Vagina (tissue), 2 donors: ENCODE measurements at regions not wholly inside any gene's neighbourhood (a gene's known extent, or its start where the extent isn't known, plus 50 kb on each side); places are given as distances from the start of the nearest gene placed in this dataset.

Experiments used
- POLR2AphosphoS5 ChIP-seq, 2 donors: sonication (generic); formaldehyde crosslinking; IDR thresholded peaks; one replicate each; pipeline ENCODE4 v1.9.0; 2017; ENCODE audit warnings: antibody characterized with exemption in 2 of 2, mild to moderate bottlenecking in 2 of 2, low read depth in 1 of 2; ENCODE audit not compliant: insufficient read depth in 1 of 2
- TF ChIP-seq, protein P1 (sequence below), 3 experiments: fragments of 450-650 bp in 2 of 3; fragments of 200-600 bp in 1 of 3; sonication (generic) in 1 of 3; IDR thresholded peaks; one replicate each; pipeline ENCODE4 v1.5.1; 2017 to 2019; ENCODE audit warnings: antibody characterized with exemption in 3 of 3, mild to moderate bottlenecking in 2 of 3, moderate library complexity in 2 of 3

DNA sequence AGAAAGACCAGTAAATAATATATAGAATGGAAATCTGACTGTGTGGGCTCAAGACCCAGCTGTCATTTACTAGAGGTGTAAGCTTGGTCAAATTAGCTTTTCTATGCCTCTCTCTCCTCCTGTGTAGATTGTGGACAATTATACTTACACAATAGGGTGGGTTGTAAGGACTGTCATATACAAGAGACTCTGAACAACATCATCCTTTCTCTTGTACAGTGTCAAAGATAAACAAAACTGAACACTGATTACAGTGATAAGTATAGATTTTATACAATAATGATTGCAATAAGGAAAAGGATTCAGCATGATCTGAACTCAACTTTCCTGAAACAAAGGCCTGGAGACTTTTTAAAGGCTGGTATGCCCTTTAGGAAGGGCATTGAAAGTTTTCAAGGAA is 429.2 kb upstream of the HS3ST1 start:
- TF ChIP-seq, protein P1, sequence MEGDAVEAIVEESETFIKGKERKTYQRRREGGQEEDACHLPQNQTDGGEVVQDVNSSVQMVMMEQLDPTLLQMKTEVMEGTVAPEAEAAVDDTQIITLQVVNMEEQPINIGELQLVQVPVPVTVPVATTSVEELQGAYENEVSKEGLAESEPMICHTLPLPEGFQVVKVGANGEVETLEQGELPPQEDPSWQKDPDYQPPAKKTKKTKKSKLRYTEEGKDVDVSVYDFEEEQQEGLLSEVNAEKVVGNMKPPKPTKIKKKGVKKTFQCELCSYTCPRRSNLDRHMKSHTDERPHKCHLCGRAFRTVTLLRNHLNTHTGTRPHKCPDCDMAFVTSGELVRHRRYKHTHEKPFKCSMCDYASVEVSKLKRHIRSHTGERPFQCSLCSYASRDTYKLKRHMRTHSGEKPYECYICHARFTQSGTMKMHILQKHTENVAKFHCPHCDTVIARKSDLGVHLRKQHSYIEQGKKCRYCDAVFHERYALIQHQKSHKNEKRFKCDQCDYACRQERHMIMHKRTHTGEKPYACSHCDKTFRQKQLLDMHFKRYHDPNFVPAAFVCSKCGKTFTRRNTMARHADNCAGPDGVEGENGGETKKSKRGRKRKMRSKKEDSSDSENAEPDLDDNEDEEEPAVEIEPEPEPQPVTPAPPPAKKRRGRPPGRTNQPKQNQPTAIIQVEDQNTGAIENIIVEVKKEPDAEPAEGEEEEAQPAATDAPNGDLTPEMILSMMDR (IDR thresholded peaks at IDR 0.05): no peak
- TF ChIP-seq POLR2AphosphoS5 (IDR thresholded peaks at IDR 0.05; ENCODE audit: insufficient read depth in 1 of 2, low read depth in 1 of 2): no peak
